NCI-H1417 (cell line): ENCODE measurements at regions not wholly inside any gene's neighbourhood (a gene's known extent, or its start where the extent isn't known, plus 50 kb on each side); places are given as distances from the start of the nearest gene placed in this dataset.
A peak's percentile ranks its signal among the peaks of the same experiment; 100 is the strongest.
"Not testable (repeated sequence)": the region's sequence is repeated elsewhere in the genome, so short reads cannot be mapped to it uniquely, and the experiment has no call there.

Experiments used
- DNase-seq, 3 experiments: peaks; one replicate each; lab custom pipeline; 2025; lab: John Stamatoyannopoulos, UW

DNA sequence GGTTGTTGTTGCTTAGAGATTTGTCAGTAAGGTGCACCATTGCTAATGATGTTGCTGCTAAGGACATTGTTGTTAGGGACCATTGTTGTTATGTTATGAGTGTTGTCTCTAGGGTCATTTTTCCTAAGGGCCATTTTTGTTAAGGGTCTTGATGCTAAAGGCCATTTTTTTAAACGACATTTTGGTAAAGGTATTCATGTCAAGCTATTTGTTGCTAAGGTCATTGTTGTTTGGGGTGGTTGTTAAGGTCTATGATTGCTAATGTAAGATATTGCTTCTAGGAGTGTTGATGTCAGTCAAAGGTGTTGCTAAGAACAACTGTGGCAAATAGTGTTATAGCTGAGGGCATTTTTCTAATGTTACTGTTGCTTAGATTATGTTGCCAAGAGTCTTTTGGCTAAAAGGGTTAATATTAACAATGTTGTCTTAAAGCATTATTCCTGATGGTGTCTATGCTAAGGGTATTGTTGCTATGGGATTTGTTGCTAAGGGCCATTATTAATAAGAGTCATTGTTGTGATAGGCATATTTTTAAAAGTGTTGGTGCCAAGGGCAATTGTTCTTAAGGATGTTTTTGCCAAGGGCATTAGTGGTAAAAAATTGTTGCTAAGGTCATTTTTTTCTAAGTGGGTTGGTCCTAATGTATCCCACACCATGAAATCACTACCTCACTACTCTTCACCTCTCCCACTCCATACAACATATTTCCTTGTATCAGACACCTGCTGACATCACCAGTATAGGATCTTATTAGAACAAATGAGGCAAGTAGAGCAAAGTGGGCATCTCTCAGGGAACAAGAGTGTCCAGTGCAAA, 56.2 kb downstream of the SPATA31A6 start:
- DNase-seq: not testable (repeated sequence)

DNA sequence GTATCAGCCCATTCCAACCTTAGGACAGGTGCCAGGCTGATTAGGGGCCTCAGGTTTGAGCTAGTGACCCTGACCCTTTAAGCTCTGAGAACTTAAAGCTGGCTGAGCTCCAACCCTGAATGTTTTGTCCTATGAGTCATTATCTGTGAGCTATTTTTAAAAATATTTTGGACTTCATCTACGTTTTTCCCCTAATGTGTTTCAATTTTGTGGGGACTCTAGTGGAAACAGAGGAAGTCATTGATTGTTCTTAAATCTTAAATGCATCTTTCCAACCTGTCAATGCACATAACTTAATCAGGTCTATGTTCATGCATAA, 56.8 kb downstream of the SPATA31A6 start:
- not testable (repeated sequence) for DNase-seq

DNA sequence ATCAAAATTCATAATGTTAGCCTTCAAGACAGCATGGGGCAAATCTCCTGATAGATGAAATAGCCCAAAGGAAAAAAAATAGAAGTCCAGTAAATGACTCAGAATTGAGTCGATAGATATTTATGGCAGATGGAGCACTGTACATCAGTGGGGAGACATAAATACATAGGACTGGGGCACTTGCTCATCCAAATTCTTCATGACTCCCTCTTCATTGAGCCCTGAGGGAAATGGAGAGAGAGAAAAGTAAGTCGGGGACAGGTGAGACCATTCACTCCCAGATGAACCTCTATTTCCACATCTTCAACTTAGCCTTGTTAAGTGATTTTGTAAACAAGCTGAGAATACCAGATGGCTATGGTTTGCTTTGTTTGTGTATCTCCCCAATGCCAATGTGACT, 59.8 kb downstream of the SPATA31A6 start:
- DNase-seq: not testable (repeated sequence)

DNA sequence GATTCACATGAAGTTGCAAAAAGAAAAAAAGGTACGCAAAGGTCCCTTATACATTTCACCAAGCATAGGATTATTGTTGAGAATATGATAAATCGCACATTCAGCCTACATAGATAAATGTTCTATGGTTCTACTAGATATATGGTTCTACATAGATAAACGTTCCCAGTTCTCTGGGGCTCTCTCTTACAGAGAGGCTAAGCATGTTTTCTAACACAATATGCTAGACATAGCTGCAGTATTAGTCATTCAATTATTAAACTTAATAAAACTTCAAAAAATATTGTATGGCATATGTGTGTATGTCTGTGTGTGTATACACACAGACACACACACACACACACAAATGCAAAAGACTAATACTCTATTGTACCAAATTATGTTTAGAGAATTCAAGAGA, 60.4 kb downstream of the SPATA31A6 start:
- not testable (repeated sequence) for DNase-seq

DNA sequence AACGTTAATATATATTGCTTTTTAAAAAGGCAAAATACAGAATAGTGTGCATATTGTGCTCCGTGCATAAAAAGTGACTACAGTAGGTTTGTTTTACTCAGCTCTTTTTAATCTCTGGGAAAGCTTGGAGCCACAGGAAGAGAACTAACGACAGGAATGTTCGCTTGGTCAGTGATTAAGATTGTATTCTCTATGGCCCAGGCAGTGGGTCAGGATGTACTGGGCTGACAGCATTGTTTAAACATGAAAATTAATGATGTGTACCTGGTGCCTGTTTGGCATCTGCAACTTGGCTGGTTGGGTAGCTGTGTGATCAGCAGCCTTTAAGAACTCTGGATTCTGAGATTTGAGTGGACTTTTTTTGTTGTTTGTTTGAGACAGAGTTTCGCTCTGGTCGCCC, 85.3 kb downstream of the SPATA31A6 start:
- DNase-seq: not testable (repeated sequence)

DNA sequence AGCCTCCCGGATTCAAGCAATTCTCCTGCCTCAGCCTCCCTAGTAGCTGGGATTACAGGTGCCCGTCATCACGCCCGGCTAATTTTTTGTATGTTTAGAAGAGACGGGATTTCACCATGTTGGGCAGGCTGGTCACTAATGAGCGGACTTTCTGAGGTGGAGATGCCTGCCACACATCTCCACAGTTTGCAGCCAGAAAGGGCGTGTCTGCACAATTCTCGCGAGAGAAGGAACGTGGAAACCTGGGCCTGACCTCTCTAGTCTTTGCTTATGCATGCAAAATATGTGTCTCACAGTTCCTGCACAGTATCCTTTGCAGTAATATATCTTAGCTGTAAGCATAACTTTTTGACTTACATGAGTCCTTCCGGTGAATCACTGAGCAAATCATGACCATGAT, 85.7 kb downstream of the SPATA31A6 start:
- DNase-seq: not testable (repeated sequence)

DNA sequence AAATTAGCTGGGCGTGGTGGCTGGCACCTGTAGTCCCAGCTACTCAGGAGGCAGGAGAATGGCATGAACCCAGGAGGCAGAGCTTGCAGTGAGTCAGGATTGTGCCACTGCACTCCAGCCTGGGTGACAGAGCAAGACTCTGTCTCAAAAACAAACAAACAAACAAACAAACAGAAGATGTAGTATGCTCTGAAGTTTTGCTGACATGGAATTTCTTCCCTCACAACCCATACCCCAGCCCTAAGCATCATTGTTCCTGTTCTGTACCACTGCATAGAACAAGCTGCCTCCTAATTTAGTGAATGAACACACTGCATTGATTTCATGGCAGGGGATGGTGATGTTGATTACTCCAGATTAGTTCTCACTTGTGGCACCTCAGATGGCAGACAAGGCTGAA, 89.7 kb downstream of the SPATA31A6 start:
- DNase-seq: not testable (repeated sequence)

DNA sequence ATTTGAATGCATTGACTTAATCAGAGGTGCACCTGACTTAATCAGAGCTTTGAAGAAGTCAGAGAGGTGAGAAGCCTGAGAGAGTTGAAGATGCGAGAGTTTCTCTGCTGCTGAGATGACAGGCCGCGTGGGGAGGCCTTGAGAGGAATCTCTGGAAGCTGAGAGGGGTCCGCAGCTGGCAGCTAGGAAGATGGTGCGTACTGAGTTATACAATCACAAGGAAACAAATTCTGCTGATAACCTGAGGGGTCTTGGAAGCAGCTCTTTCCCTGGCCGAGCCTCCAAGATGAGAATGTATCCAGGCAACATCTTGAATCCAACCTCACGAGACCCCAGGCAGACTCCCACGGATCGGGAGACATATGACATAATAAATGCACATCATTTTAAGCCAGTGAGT, 91.7 kb downstream of the SPATA31A6 start:
- DNase-seq: no peak

DNA sequence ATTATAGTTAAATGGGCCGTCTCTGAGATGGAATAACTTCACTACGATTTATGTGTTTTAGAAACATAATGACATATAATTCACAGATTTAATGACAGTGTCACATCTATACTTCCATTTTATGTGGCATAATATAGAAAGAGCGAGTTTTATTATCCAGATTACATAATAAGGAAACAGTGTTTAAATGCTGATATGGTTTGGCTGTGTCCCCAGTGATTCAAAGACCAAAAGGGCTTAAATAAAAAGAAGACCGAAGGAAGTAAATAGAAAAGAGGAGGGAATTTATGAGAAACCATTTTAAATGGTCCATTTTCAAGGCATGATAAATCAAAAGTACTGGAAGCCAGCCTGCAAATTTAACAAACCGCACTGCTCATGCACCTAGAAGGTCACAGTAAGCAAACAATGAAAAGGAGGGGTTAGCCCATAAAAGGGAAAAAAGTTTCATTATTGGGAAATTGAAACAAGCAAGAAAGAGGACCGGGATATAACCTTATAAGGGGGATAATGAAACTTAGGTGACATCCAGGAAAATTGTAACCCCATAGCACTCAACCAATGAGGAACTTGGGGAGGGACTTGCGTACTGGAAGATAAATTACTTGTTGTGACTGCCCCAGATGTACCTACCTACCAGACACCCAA, 99.2 kb downstream of the SPATA31A6 start:
- DNase-seq: not testable (repeated sequence)

DNA sequence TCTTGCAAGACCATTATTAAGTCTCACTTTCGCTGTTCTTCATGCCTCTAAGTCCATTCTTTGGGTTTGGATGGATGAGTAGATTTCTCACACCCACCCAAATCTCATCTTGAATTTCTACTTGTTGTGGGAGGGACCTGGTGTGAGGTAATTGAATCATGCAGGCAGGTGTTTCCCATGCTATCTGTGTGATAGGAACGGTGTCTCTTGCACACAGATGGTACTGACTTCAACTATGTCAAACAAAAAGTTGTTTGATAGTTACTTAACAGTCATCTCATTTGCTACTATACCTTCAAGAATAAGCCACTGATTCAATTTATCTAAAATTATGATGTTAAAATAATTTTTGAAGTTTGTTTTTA, 99.7 kb downstream of the SPATA31A6 start:
- DNase-seq: not testable (repeated sequence)

DNA sequence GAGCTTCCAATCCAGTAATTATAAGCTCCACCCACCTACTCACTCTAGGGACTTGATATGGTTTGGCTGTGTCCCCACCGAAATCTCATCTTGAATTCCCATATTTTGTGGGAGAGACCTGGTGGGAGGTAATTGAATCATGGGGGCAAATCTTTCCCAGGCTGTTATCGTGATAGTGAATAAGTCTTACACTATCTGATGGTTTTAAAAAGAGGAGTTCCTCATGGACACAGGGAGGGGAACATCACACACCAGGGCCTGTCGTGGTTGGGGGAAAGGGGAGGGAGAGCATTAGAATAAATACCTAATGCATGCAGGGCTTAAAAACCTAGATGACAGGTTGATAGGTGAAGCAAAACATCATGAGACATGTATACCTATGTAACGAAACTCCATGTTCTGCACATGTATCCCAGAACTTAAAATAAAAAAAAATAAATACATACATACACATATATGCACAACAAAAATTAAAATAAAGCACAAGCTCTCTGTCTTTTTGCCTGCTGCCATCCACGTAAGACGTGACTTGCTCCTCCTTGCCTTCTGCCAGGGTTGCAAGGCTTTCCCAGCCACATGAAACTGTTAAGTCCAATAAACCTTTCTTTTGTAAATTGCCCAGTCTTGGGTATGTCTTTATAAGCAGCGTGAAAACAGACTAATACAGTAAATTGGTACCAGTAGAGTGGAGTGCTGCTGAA, 102.8 kb downstream of the SPATA31A6 start:
- not testable (repeated sequence) for DNase-seq

DNA sequence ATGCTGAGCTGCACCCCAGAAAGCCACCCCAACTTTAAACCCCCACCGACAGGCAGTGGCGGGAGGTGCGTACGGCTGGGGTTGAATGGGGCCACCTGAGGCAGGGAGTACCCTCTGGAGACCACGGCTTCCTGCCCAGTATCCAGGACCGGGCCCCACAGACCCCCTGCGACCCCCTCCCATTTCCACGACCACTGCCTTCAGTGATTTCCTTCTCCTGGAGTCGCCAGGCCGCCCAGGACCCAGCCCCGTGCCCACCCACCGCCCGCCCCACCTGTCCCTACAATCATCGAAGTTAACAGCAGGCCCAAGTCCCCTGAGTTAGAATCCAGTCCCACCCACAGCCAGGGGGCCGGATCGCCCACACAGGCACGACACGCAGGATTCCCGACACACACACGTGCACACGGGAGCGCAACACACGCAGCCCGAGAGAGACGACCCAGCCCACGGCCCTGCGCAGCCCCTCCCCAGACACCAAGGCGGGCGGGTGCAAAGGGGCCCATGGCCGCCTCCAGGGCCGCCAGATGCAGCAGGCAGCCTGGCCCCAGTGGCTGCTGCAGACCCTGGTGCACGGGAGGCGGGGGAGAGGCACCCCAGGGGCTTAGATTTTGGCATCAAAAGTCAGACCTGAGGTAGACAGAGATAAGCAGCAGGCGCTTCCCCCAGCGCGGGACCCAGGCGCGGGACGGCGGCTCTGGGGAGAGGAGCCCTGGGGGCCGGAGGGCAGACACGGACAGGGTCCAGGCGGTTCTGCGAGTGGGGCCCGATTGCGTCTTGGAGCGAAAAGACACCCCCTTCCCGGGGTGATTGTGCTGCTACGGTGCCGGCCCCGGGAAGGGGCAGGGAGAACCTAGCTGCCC, 104.8 kb downstream of the SPATA31A6 start:
- not testable (repeated sequence) for DNase-seq

DNA sequence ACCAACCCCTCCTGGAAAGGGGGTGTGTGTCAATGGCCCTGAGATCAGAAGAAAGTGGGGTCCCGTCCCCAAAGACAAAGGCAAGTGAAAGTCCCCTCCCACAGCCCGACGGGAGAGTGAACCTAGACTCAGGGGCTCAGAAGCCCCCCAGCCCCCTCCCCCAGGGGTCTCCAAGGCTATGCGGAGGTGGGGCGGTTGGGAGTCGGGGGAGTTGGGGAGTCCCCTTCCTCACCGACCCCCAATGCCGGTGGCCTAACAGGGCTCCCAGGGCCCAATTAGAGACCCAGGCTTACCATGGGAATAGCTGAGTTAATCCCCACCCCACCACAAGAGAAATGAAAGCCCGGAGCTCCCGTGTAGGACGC, 105.4 kb downstream of the SPATA31A6 start:
- DNase-seq: not testable (repeated sequence)

DNA sequence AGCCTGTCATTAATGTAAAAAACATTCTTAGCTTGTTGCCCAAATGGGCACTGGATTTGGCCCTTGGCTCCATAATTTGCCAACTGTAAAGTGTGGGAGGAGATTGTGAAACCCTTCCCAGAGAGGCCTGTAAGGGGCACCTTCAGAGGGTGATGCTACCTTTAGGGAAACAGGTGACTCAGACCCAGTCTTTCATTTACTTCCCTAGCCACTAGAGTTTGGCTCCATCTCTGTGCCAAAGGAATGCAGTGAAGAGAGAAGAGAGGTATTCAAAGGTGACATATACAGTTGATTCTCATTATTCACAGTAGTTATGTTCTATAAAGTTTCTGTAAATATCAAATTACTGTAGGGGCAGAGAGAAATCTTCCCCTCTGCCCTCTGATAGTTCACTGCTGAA, 116.7 kb downstream of the SPATA31A6 start:
- not testable (repeated sequence) for DNase-seq

DNA sequence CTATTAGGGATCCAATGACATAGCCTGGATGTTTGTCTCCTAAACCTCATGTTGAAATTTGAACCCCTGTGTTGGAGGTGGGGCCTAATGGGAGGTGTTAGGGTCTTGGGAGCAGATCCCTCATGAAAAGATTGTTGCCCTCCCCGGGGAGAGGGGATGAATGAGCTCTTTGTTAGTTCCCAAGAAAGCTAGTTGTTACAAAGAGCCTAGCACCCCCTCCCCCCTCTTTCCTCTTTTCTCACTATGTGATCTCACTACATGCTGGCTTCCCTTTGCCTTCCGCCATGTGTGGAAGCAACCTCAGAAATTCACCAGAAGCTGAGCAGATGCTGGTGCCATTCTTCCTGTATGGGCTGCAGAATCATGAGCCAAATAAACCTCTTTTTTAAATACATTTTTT, 123.2 kb downstream of the SPATA31A6 start:
- not testable (repeated sequence) for DNase-seq

DNA sequence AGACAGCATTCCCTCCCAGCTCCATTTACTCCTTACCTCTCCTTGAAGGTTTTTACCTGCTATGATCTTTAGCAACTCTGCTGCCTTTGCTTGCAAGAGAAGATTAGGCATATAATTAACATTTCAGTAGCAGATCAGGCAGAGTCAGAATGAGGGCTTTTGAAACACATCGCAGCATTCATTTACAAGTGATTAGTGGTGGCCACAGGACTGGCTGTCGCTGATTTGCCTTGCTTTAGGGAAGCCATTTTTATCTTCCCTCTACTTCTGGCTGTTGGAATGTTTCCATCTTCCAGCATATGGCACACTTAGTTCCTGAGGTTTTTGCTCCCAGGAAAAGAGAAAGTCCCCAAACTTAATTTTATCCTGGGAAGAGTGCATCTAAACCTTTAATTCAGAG, 124.0 kb downstream of the SPATA31A6 start:
- DNase-seq: not testable (repeated sequence)

DNA sequence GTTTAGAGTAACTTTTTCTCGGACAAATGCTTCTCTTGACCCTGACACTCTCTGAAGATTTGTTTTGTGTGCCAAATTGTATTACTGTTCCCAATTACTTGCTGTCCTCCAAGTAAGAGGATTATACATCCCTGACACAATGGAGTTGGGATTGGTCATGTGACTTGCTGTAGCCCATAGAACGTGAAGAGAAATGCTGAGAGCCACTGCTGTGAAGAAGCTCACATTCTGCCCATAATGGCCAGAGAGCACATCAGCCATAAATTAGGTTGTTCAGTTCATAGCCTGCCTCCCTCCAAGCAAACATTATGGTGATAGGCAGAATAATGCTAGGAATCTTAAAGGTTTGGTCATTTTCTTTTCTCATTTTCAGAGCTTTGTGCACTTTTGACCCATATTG, 127.5 kb downstream of the SPATA31A6 start:
- DNase-seq: not testable (repeated sequence)

DNA sequence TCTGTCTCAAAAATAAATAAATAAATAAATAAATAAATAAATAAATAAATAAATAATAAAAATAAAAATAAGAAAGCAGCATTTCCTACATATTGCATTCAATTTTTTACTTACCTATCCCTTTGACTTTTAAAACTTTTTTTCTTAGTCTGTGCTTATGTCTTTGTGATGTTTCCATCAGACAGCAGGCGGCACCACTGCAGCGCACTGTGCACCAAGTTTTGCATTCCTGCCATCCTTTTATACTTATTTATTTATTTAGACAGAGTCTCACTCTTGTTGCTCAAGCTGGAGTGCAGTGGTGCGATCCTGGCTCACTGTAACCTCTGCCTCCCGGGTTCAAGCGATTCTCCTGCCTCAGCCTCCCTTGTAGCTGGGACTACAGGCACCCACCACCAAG, 132.6 kb downstream of the SPATA31A6 start:
- not testable (repeated sequence) for DNase-seq

DNA sequence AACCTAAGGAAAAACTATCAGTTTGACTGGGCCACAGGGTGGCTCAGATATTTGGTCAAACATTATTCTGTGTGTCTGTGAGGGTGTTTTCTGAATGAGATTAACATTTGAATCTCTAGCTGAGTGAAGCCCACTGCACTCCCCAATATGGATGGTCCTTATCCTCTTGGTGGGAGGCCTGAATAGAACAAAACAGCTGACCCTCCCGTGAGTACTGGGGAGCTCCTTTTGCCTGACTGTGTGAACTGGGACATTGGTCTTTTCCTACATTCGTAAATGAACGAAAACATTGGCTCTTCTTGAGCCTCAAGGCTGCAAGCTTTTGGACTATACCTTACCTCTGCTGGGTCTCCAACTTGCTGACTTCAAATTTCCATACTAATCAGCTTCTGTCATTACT, 134.2 kb downstream of the SPATA31A6 start:
- not testable (repeated sequence) for DNase-seq

DNA sequence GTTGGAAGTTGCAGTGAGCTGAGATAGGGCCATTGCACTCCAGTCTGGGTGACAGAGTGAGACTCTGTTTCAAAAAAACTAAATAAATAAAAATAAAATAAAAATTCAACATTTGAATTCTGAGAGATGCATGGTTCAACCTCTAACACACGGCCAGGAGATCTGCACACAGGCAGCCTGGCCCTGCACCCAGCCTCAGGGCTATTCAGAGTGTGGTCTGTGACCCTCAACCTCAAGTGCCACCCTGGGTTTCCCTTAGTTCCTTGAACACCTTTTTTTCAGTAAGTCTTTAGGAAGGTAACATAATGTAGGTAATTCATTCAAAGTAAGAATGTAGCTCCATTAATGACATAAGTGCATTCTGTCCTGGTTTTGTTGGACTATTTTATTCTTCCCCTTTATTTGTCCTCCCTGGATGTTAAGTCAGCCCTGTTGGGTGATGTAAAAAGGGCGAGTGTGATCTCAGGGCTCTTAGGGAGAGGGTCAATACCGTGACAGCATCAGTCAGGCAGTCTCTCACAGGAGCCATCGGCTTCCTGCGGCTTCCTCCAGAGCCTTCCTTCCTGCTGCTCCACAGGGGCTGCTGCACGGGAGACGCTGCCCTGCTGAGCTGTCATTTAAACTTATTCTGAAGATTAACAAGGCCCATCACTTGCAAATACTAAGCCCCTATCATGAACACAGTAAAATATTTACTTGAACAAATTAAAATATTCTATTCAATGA, 139.8 kb downstream of the SPATA31A6 start:
- DNase-seq: peak in 2 of 3 experiments; percentile 17 to 49

DNA sequence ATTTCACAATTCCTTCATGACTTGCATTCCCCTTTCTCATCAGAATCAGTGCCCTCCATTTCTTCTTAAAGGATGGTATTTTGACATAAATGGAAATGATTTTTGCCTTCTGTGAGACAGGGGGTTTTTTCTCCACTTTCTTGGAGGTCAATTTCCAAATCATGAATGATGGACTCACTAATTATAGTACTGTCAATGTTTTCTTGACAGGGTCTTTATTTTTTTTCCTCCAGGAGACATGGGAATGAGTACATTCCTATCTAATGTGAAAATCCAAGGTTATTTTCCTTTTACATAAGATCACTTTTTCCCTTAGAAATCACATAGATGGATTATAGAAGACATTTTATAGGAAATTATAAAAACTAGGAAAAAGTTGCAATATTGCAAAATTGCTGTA, 141.7 kb downstream of the SPATA31A6 start:
- not testable (repeated sequence) for DNase-seq
